B cell (primary cell): ENCODE measurements at regions not wholly inside any gene's neighbourhood (a gene's known extent, or its start where the extent isn't known, plus 50 kb on each side); places are given as distances from the start of the nearest gene placed in this dataset.

Experiments used
- ATAC-seq: fragments of 200-7000 bp; cut with Tn5 transposase; one replicate; pipeline ENCODE4 v1.10.0; 2021; ENCODE audit warnings: low read depth, mild to moderate bottlenecking, moderate number of reproducible peaks, moderate library complexity
- CTCF ChIA-PET: fragments of 350-600 bp; sonication (Branson Sonifier 250); formaldehyde crosslinking; loops from one replicate; lab custom pipeline; 2021; ENCODE audit warnings: antibody characterized with exemption, inconsistent platforms; lab: Charles Lee
- POLR2A ChIA-PET: fragments of 350-600 bp; sonication (Branson Sonifier 250); formaldehyde crosslinking; loops from one replicate; lab custom pipeline; 2021; ENCODE audit warnings: antibody characterized with exemption; lab: Charles Lee
- DNase-seq: peaks from one replicate; pipeline ENCODE4 v3.0.0; 2013
- H2AFZ ChIP-seq: 2 replicates; pipeline ENCODE4 v1.6.1; 2012; ENCODE audit warnings: mild to moderate bottlenecking, low read depth, low read length; ENCODE audit not compliant: insufficient read depth, poor library complexity, severe bottlenecking
- H3K27ac ChIP-seq, 2 donors: 1 replicate in 1 of 2; 2 replicates in 1 of 2; pipeline ENCODE4 v1.5.1; 2012 to 2013; ENCODE audit warnings: low read length in 2 of 2, mild to moderate bottlenecking in 2 of 2, moderate library complexity in 1 of 2
- H3K27me3 ChIP-seq, 4 experiments: fragments of 200-600 bp in 1 of 4; sonication (generic) in 1 of 4; replicated peaks in 1 of 4; 1 replicate in 2 of 4; 2 replicates in 2 of 4; pipeline versions ENCODE4 v1.6.1 to v1.7.0; 2013 to 2016; ENCODE audit warnings: low read length in 3 of 4, mild to moderate bottlenecking in 2 of 4, mixed read lengths in 1 of 4, moderate library complexity in 1 of 4; ENCODE audit not compliant: insufficient read depth in 4 of 4, control insufficient read depth in 3 of 4; ENCODE audit errors: control extremely low read depth in 1 of 4
- H3K36me3 ChIP-seq, 2 experiments: replicated peaks in 1 of 2; 1 replicate in 1 of 2; 2 replicates in 1 of 2; pipeline versions ENCODE4 v1.6.1 to v1.7.1; 2013; ENCODE audit warnings: low read length in 1 of 2; ENCODE audit not compliant: insufficient read depth in 2 of 2, control insufficient read depth in 1 of 2; ENCODE audit errors: control extremely low read depth in 1 of 2, extremely low read depth in 1 of 2
- H3K4me1 ChIP-seq, 2 donors: fragments of 200-600 bp in 1 of 2; sonication (generic) in 1 of 2; 1 replicate in 1 of 2; 2 replicates in 1 of 2; pipeline versions ENCODE4 v1.5.1 to v1.6.1; 2013 to 2017; ENCODE audit warnings: low read length in 2 of 2; ENCODE audit not compliant: control insufficient read depth in 2 of 2, insufficient read depth in 2 of 2
- H3K4me2 ChIP-seq: replicated peaks from 2 replicates; pipeline ENCODE3; 2012; ENCODE audit warnings: mild to moderate bottlenecking, low read depth, low read length; ENCODE audit not compliant: poor library complexity, severe bottlenecking
- H3K4me3 ChIP-seq, 5 experiments: fragments of 200-600 bp in 1 of 5; sonication (generic) in 1 of 5; 1 replicate in 3 of 5; 2 replicates in 2 of 5; pipeline versions ENCODE4 v1.5.1 to v1.7.0; 2011 to 2016; ENCODE audit warnings: low read length in 4 of 5, mild to moderate bottlenecking in 4 of 5, low read depth in 2 of 5, control low read depth in 1 of 5, moderate library complexity in 1 of 5; ENCODE audit not compliant: insufficient read depth in 1 of 5; ENCODE audit errors: control extremely low read depth in 1 of 5, extremely low read depth in 1 of 5
- H3K79me2 ChIP-seq: fragments of 200-600 bp; sonication (generic); one replicate; pipeline ENCODE4 v1.6.0; 2016; ENCODE audit warnings: low read length; ENCODE audit not compliant: control insufficient read depth, insufficient read depth
- H3K9ac ChIP-seq: fragments of 200-600 bp; sonication (generic); 2 replicates; pipeline ENCODE4 v1.6.1; 2017; ENCODE audit warnings: mild to moderate bottlenecking, low read length, moderate library complexity
- H3K9me3 ChIP-seq, 3 donors: one replicate each; pipeline versions ENCODE4 v1.6.1 to v1.7.1; 2013; ENCODE audit warnings: low read length in 2 of 3; ENCODE audit not compliant: control insufficient read depth in 2 of 3, insufficient read depth in 1 of 3; ENCODE audit errors: control extremely low read depth in 1 of 3
- H4K20me1 ChIP-seq: 2 replicates; pipeline ENCODE4 v1.6.0; 2012; ENCODE audit warnings: mild to moderate bottlenecking, low read length; ENCODE audit not compliant: insufficient read depth, control insufficient read depth, poor library complexity, severe bottlenecking
- H3K27ac Mint-ChIP-seq: one replicate; pipeline ENCODE4 v1.8.0; 2021; ENCODE audit warnings: mixed read lengths
- H3K27me3 Mint-ChIP-seq: one replicate; pipeline ENCODE4 v1.8.0; 2021; ENCODE audit warnings: mixed read lengths
- H3K4me1 Mint-ChIP-seq: one replicate; pipeline ENCODE4 v1.8.0; 2021; ENCODE audit warnings: mixed read lengths
- H3K4me3 Mint-ChIP-seq: one replicate; pipeline ENCODE4 v1.8.0; 2021; ENCODE audit warnings: mixed read lengths
- H3K9me3 Mint-ChIP-seq: one replicate; pipeline ENCODE4 v1.8.0; 2022; ENCODE audit warnings: mixed read lengths; ENCODE audit not compliant: insufficient read depth
- CTCF ChIP-seq: fragments of 200-600 bp; IDR thresholded peaks from one replicate; pipeline ENCODE4 v1.8.0; 2022; ENCODE audit warnings: antibody characterized with exemption, mild to moderate bottlenecking
- EZH2 ChIP-seq: IDR thresholded peaks from 2 replicates; pipeline ENCODE4 v1.6.1; 2012; ENCODE audit warnings: borderline replicate concordance, low read depth, mild to moderate bottlenecking, moderate library complexity, low read length; ENCODE audit not compliant: insufficient read depth, poor library complexity, severe bottlenecking
- WGBS: methylation state at CpG from one replicate; pipeline ENCODE4 v1.1.5; 2013; ENCODE audit warnings: missing lambda C conversion rate; ENCODE audit not compliant: insufficient coverage; 5-methylcytosine and 5-hydroxymethylcytosine counted together
- intact Hi-C: fragments of 100-400 bp; cut with micrococcal nuclease; formaldehyde crosslinking; loops from one replicate; pipeline ENCODE4 v1.10.0; 2022

GRCh38 chr5:27414099-27414498 is 375.7 kb upstream of the CDH9 start:
- H3K4me1 Mint-ChIP-seq, result no peaks in the 10 kb centered on the region
- H2AFZ ChIP-seq, result no peak overlapping the region
- no peak overlapping the region for H3K4me3 Mint-ChIP-seq
- H3K9me3 Mint-ChIP-seq, result peaks cover 2% of the 10 kb centered on the region
- WGBS, result no CpG with 5 or more reads among the region's 1 CpG
- H3K79me2 ChIP-seq, result no peaks in the 10 kb centered on the region
- H3K27ac Mint-ChIP-seq, result no peak overlapping the region
- ATAC-seq (no peak), DNase-seq (no peak)
- no peak overlapping the region for H3K4me3 ChIP-seq
- no peaks in the 10 kb centered on the region for H3K36me3 ChIP-seq
- no peaks in the 10 kb centered on the region for H3K4me1 ChIP-seq
- H3K27me3 ChIP-seq, result no peaks in the 10 kb centered on the region
- peaks cover 0 to 3% (median 0%) of the 10 kb centered on the region in 3 donors for H3K9me3 ChIP-seq
- no peak for TF ChIP-seq CTCF
- no peak for TF ChIP-seq EZH2
- intact Hi-C loops, result no loop called here
- H3K9ac ChIP-seq, result no peak overlapping the region
- H3K4me2 ChIP-seq, result no peak overlapping the region
- POLR2A ChIA-PET, result no interaction called here
- no peaks in the 10 kb centered on the region for H3K27me3 Mint-ChIP-seq
- CTCF ChIA-PET, result no interaction called here
- H3K27ac ChIP-seq, result no peak overlapping the region
- no peaks in the 10 kb centered on the region for H4K20me1 ChIP-seq

GRCh38 chr5:27412384-27412783 is 374.0 kb upstream of the CDH9 start:
- ATAC-seq (no peak), DNase-seq (no peak)
- Histone ChIP-seq H3K4me3 (no peak overlapping the region), H4K20me1 (no peaks in the 10 kb centered on the region), H3K4me2 (no peak overlapping the region), H3K9me3 (peaks cover 0 to 3% (median 0%) of the 10 kb centered on the region in 3 donors), H3K27ac (no peak overlapping the region), H3K27me3 (no peaks in the 10 kb centered on the region), H3K9ac (no peak overlapping the region), H3K36me3 (no peaks in the 10 kb centered on the region), H3K79me2 (no peaks in the 10 kb centered on the region), H2AFZ (no peak overlapping the region), H3K4me1 (no peaks in the 10 kb centered on the region)
- H3K4me1 Mint-ChIP-seq, result no peaks in the 10 kb centered on the region
- CTCF ChIA-PET, result no interaction called here
- peaks cover 5% of the 10 kb centered on the region for H3K9me3 Mint-ChIP-seq
- H3K4me3 Mint-ChIP-seq, result no peak overlapping the region
- no peak for TF ChIP-seq CTCF
- no peak for TF ChIP-seq EZH2
- POLR2A ChIA-PET, result no interaction called here
- H3K27me3 Mint-ChIP-seq, result no peaks in the 10 kb centered on the region
- intact Hi-C loops, result no loop called here
- no peak overlapping the region for H3K27ac Mint-ChIP-seq
- WGBS, result no CpG with 5 or more reads among the region's 1 CpG
